ENCODE measurements at regions not wholly inside any gene's neighbourhood (a gene's known extent, or its start where the extent isn't known, plus 50 kb on each side); places are given as distances from the start of the nearest gene placed in this dataset.

DNA sequence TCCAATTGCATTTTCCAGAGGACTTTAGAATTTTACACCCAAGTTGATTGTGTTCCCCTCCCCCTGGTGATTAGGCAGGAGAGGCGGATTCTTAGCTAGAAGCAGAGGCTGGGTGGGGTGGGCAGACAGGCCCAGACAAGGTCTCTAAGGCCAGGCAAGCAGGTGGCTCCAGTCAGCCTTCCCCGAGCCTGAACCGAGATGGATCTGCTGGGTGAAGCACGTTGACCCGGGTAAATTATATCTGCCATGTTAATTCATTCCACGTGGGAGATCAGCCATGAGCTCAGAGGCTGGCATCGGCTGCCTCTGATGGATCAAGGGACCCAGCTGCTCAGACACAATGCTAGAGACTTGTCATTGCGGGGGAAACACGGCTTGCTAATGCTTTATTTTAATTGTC lies 159.5 kb upstream of the MAFB start:
- no peak for TF ChIP-seq CTCF (conservative IDR thresholded peaks at IDR 0.05; ENCODE audit: low read depth, low read length)
- no peak for TF ChIP-seq EZH2 (IDR thresholded peaks at IDR 0.05; ENCODE audit: borderline replicate concordance, low read depth, low read length, poor library complexity, severe bottlenecking)

Measured in A673 (cell line).